SK-N-SH (cell line): ENCODE measurements at regions not wholly inside any gene's neighbourhood (a gene's known extent, or its start where the extent isn't known, plus 50 kb on each side); places are given as distances from the start of the nearest gene placed in this dataset.

Source experiments
- EP300 ChIP-seq, 2 experiments: IDR thresholded peaks; 2 replicates each; pipeline versions ENCODE4 v1.4.0 to v1.6.1; 2012; ENCODE audit warnings: borderline replicate concordance in 1 of 2, low read depth in 1 of 2, low read length in 1 of 2
- GABPA ChIP-seq: IDR thresholded peaks from 2 replicates; pipeline ENCODE4 v1.4.0; 2012; ENCODE audit warnings: low read depth, mild to moderate bottlenecking
- JUND ChIP-seq: IDR thresholded peaks from 2 replicates; pipeline ENCODE4 v1.4.0; 2012
- NRF1 ChIP-seq: IDR thresholded peaks from 2 replicates; pipeline ENCODE4 v1.6.1; 2012; ENCODE audit warnings: low read depth, mild to moderate bottlenecking, low read length
- POLR2AphosphoS5 ChIP-seq: IDR thresholded peaks from 2 replicates; pipeline ENCODE4 v1.6.1; 2012; ENCODE audit warnings: low read depth, low read length
- RAD21 ChIP-seq: IDR thresholded peaks from 2 replicates; pipeline ENCODE4 v1.6.1; 2012; ENCODE audit warnings: mild to moderate bottlenecking, low read length
- SIN3A ChIP-seq: IDR thresholded peaks from 2 replicates; pipeline ENCODE4 v1.6.1; 2012; ENCODE audit warnings: low read depth, mild to moderate bottlenecking, low read length, moderate library complexity, borderline replicate concordance
- SMC3 ChIP-seq: IDR thresholded peaks from 2 replicates; pipeline ENCODE4 v1.6.1; 2012; ENCODE audit warnings: low read depth, low read length, improper control_type of control experiment
- TAF1 ChIP-seq: IDR thresholded peaks from 2 replicates; pipeline ENCODE4 v1.6.1; 2012; ENCODE audit warnings: low read depth, mild to moderate bottlenecking, low read length, moderate library complexity, borderline replicate concordance
- YY1 ChIP-seq: IDR thresholded peaks from 2 replicates; pipeline ENCODE4 v1.4.0; 2012; ENCODE audit warnings: low read depth, mild to moderate bottlenecking
- TF ChIP-seq, protein P1 (sequence below): fragments of 200-600 bp; sonication (generic); IDR thresholded peaks from 2 replicates; pipeline ENCODE4 v1.6.1; 2017; ENCODE audit warnings: antibody characterized with exemption, mild to moderate bottlenecking, moderate library complexity

DNA sequence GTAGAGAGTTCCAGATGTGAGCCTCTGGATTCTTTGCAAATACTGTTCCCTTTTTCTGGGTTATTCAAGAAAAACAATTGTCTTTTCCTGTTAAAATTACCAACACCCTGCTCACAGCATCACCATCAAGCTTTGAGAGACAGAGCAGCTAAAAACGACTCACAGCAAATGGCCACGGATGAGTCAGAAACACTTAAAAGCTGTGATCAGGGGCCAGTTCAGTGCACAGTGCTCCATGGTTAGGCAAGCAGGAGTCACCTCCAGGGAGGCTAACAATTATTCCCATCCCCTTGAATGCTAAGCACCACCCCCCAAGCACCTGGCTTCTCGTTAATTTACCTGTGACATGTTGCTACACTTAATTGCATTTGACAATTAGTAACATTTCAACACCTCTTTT, 128.4 kb upstream of the CAMK1G start:
- no peak for TF ChIP-seq POLR2AphosphoS5
- TF ChIP-seq SIN3A: no peak
- TF ChIP-seq NRF1: no peak
- TF ChIP-seq TAF1: no peak
- TF ChIP-seq, protein P1, sequence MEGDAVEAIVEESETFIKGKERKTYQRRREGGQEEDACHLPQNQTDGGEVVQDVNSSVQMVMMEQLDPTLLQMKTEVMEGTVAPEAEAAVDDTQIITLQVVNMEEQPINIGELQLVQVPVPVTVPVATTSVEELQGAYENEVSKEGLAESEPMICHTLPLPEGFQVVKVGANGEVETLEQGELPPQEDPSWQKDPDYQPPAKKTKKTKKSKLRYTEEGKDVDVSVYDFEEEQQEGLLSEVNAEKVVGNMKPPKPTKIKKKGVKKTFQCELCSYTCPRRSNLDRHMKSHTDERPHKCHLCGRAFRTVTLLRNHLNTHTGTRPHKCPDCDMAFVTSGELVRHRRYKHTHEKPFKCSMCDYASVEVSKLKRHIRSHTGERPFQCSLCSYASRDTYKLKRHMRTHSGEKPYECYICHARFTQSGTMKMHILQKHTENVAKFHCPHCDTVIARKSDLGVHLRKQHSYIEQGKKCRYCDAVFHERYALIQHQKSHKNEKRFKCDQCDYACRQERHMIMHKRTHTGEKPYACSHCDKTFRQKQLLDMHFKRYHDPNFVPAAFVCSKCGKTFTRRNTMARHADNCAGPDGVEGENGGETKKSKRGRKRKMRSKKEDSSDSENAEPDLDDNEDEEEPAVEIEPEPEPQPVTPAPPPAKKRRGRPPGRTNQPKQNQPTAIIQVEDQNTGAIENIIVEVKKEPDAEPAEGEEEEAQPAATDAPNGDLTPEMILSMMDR: no peak
- no peak for TF ChIP-seq GABPA
- no peak for TF ChIP-seq EP300 (IDR thresholded peaks at IDR 0.05; ENCODE audit: borderline replicate concordance in 1 of 2, low read depth in 1 of 2, low read length in 1 of 2)
- TF ChIP-seq RAD21: no peak
- no peak for TF ChIP-seq SMC3
- TF ChIP-seq JUND: no peak
- no peak for TF ChIP-seq YY1
